Brain microvascular endothelial cell (primary cell): ENCODE measurements at regions not wholly inside any gene's neighbourhood (a gene's known extent, or its start where the extent isn't known, plus 50 kb on each side); places are given as distances from the start of the nearest gene placed in this dataset.
"Not testable (repeated sequence)": the region's sequence is repeated elsewhere in the genome, so short reads cannot be mapped to it uniquely, and the experiment has no call there.

Experiments used
- DNase-seq: peaks from one replicate; pipeline ENCODE4 v3.0.0-alpha.2; 2020
- H3K27ac ChIP-seq: fragments of 250-450 bp; sonication (Bioruptor Pico); 2 replicates; pipeline ENCODE4 v1.5.1; 2020; ENCODE audit warnings: mild to moderate bottlenecking, moderate library complexity
- H3K27me3 ChIP-seq: fragments of 250-450 bp; sonication (Bioruptor Pico); replicated peaks from 2 replicates; pipeline ENCODE4 v1.5.1; 2020; ENCODE audit warnings: mild to moderate bottlenecking
- H3K36me3 ChIP-seq: fragments of 250-450 bp; sonication (Bioruptor Pico); replicated peaks from 2 replicates; pipeline ENCODE4 v1.5.1; 2020; ENCODE audit warnings: mild to moderate bottlenecking
- H3K4me3 ChIP-seq: 2 replicates; pipeline ENCODE4 v1.5.1; 2011; ENCODE audit warnings: low read depth, mild to moderate bottlenecking, control low read depth, low read length, moderate library complexity
- CTCF ChIP-seq: IDR thresholded peaks from 2 replicates; pipeline ENCODE4 v1.5.1; 2011; ENCODE audit warnings: low read depth, mild to moderate bottlenecking, moderate library complexity, low read length, control low read depth, inconsistent platforms; ENCODE audit errors: missing control alignments
- in situ Hi-C: cut with HindIII; loops from 2 replicates; pipeline ENCODE4 v1.10.0; 2017; ENCODE audit warnings: low sequenced_read_pairs, low pct_ligation_motif_present

GRCh38 chr18:78794071-78794430 lies 185.6 kb upstream of the SALL3 start:
- DNase-seq, result no peak
- in situ Hi-C loops, result no loop called here
- TF ChIP-seq CTCF, result no peak
- no peak overlapping the region for H3K4me3 ChIP-seq
- no peaks in the 10 kb centered on the region for H3K36me3 ChIP-seq
- H3K27ac ChIP-seq, result no peak overlapping the region
- no peaks in the 10 kb centered on the region for H3K27me3 ChIP-seq

- no peak for DNase-seq
- Histone ChIP-seq H3K4me3 (no peak overlapping the region), H3K27me3 (no peaks in the 10 kb centered on the region), H3K36me3 (no peaks in the 10 kb centered on the region), H3K27ac (no peak overlapping the region)
- TF ChIP-seq CTCF, result no peak
- in situ Hi-C loops, result no loop called here
These were observed 182.7 kb upstream of the SALL3 start for GRCh38 chr18:78796693-78797455.

- no peak for DNase-seq
- TF ChIP-seq CTCF, result no peak
- no peaks in the 10 kb centered on the region for H3K36me3 ChIP-seq
- H3K27me3 ChIP-seq, result no peaks in the 10 kb centered on the region
- in situ Hi-C loops, result no loop called here
- no peak overlapping the region for H3K4me3 ChIP-seq
- H3K27ac ChIP-seq, result no peak overlapping the region
These were observed 182.1 kb upstream of the SALL3 start for GRCh38 chr18:78797499-78797898.

GRCh38 chr18:78798402-78799175 lies 181.0 kb upstream of the SALL3 start:
- DNase-seq, result no peak
- H3K27me3 ChIP-seq, result no peaks in the 10 kb centered on the region
- TF ChIP-seq CTCF, result no peak
- in situ Hi-C loops, result no loop called here
- H3K4me3 ChIP-seq, result no peak overlapping the region
- no peak overlapping the region for H3K27ac ChIP-seq
- H3K36me3 ChIP-seq, result no peaks in the 10 kb centered on the region

GRCh38 chr18:78799382-78800089 lies 180.1 kb upstream of the SALL3 start:
- Histone ChIP-seq H3K27me3 (no peaks in the 10 kb centered on the region), H3K36me3 (no peaks in the 10 kb centered on the region), H3K4me3 (no peak overlapping the region), H3K27ac (no peak overlapping the region)
- TF ChIP-seq CTCF, result no peak
- in situ Hi-C loops, result no loop called here
- no peak for DNase-seq

GRCh38 chr18:78800102-78800851 lies 179.3 kb upstream of the SALL3 start:
- H3K27ac ChIP-seq, H3K36me3 ChIP-seq, H3K27me3 ChIP-seq, DNase-seq, in situ Hi-C loops, H3K4me3 ChIP-seq: not testable (repeated sequence)
